ENCODE measurements at regions not wholly inside any gene's neighbourhood (a gene's known extent, or its start where the extent isn't known, plus 50 kb on each side); places are given as distances from the start of the nearest gene placed in this dataset.

- Histone ChIP-seq H3K27me3 (ENCODE audit: insufficient read depth, low read length) (no peaks in the 10 kb centered on the region), H3K36me3 (ENCODE audit: insufficient read depth, low read length) (no peaks in the 10 kb centered on the region), H3K27ac (ENCODE audit: low read depth, low read length, poor library complexity, severe bottlenecking) (no peak overlapping the region), H3K9ac (ENCODE audit: low read length) (no peak overlapping the region), H3K79me2 (ENCODE audit: insufficient read depth, low read length) (no peaks in the 10 kb centered on the region), H3K4me2 (ENCODE audit: low read length) (no peak overlapping the region), H4K20me1 (ENCODE audit: insufficient read depth, low read length) (no peaks in the 10 kb centered on the region), H3K4me3 (ENCODE audit: low read depth, low read length, poor library complexity, severe bottlenecking) (no peak overlapping the region), H3K9me2 (ENCODE audit: low read depth, low read length) (no peaks in the 10 kb centered on the region), H3F3A (ENCODE audit: insufficient read depth, low read length) (no peaks in the 10 kb centered on the region), H3K9me3 (ENCODE audit: low read length) (no peaks in the 10 kb centered on the region), H2AFZ (ENCODE audit: low read length) (no peak overlapping the region), H3K4me1 (ENCODE audit: insufficient read depth, low read length, severe bottlenecking) (no peaks in the 10 kb centered on the region)
- TF ChIP-seq EZH2 (IDR thresholded peaks at IDR 0.05; ENCODE audit: borderline replicate concordance, low read length) (no peak), CTCF (IDR thresholded peaks at IDR 0.05; ENCODE audit: low read length) (no peak)
Observed at GRCh38 chr1:213689260-213689659, 298.5 kb upstream of the PROX1 start.

GRCh38 chr1:213690341-213690917 lies 297.3 kb upstream of the PROX1 start:
- no peak overlapping the region for H3K4me3 ChIP-seq (ENCODE audit: low read depth, low read length, poor library complexity, severe bottlenecking)
- H3K4me1 ChIP-seq (ENCODE audit: insufficient read depth, low read length, severe bottlenecking) = no peaks in the 10 kb centered on the region
- no peaks in the 10 kb centered on the region for H3K79me2 ChIP-seq (ENCODE audit: insufficient read depth, low read length)
- no peak overlapping the region for H3K4me2 ChIP-seq (ENCODE audit: low read length)
- H2AFZ ChIP-seq (ENCODE audit: low read length) = no peak overlapping the region
- H3K9me3 ChIP-seq (ENCODE audit: low read length) = no peaks in the 10 kb centered on the region
- no peaks in the 10 kb centered on the region for H3K36me3 ChIP-seq (ENCODE audit: insufficient read depth, low read length)
- no peaks in the 10 kb centered on the region for H3K9me2 ChIP-seq (ENCODE audit: low read depth, low read length)
- TF ChIP-seq EZH2 (IDR thresholded peaks at IDR 0.05; ENCODE audit: borderline replicate concordance, low read length) = no peak
- H3K9ac ChIP-seq (ENCODE audit: low read length) = no peak overlapping the region
- no peaks in the 10 kb centered on the region for H3F3A ChIP-seq (ENCODE audit: insufficient read depth, low read length)
- no peak overlapping the region for H3K27ac ChIP-seq (ENCODE audit: low read depth, low read length, poor library complexity, severe bottlenecking)
- H4K20me1 ChIP-seq (ENCODE audit: insufficient read depth, low read length) = no peaks in the 10 kb centered on the region
- no peaks in the 10 kb centered on the region for H3K27me3 ChIP-seq (ENCODE audit: insufficient read depth, low read length)

GRCh38 chr1:213692321-213692720 lies 295.5 kb upstream of the PROX1 start:
- Histone ChIP-seq H3K9me3 (ENCODE audit: low read length) (no peaks in the 10 kb centered on the region), H3K4me3 (ENCODE audit: low read depth, low read length, poor library complexity, severe bottlenecking) (no peak overlapping the region), H4K20me1 (ENCODE audit: insufficient read depth, low read length) (no peaks in the 10 kb centered on the region), H3K27ac (ENCODE audit: low read depth, low read length, poor library complexity, severe bottlenecking) (no peak overlapping the region), H3K36me3 (ENCODE audit: insufficient read depth, low read length) (no peaks in the 10 kb centered on the region), H2AFZ (ENCODE audit: low read length) (no peak overlapping the region), H3K27me3 (ENCODE audit: insufficient read depth, low read length) (no peaks in the 10 kb centered on the region), H3F3A (ENCODE audit: insufficient read depth, low read length) (no peaks in the 10 kb centered on the region), H3K4me1 (ENCODE audit: insufficient read depth, low read length, severe bottlenecking) (no peaks in the 10 kb centered on the region), H3K9me2 (ENCODE audit: low read depth, low read length) (no peaks in the 10 kb centered on the region), H3K9ac (ENCODE audit: low read length) (no peak overlapping the region), H3K4me2 (ENCODE audit: low read length) (no peak overlapping the region), H3K79me2 (ENCODE audit: insufficient read depth, low read length) (no peaks in the 10 kb centered on the region)
- TF ChIP-seq CTCF (IDR thresholded peaks at IDR 0.05; ENCODE audit: low read length) (no peak), EZH2 (IDR thresholded peaks at IDR 0.05; ENCODE audit: borderline replicate concordance, low read length) (no peak)

- no peaks in the 10 kb centered on the region for H3K9me3 ChIP-seq (ENCODE audit: low read length)
- no peak overlapping the region for H3K9ac ChIP-seq (ENCODE audit: low read length)
- no peak overlapping the region for H3K27ac ChIP-seq (ENCODE audit: low read depth, low read length, poor library complexity, severe bottlenecking)
- no peaks in the 10 kb centered on the region for H3K9me2 ChIP-seq (ENCODE audit: low read depth, low read length)
- H4K20me1 ChIP-seq (ENCODE audit: insufficient read depth, low read length) = no peaks in the 10 kb centered on the region
- H3K4me1 ChIP-seq (ENCODE audit: insufficient read depth, low read length, severe bottlenecking) = no peaks in the 10 kb centered on the region
- H3K27me3 ChIP-seq (ENCODE audit: insufficient read depth, low read length) = no peaks in the 10 kb centered on the region
- no peaks in the 10 kb centered on the region for H3K79me2 ChIP-seq (ENCODE audit: insufficient read depth, low read length)
- no peak overlapping the region for H2AFZ ChIP-seq (ENCODE audit: low read length)
- H3K36me3 ChIP-seq (ENCODE audit: insufficient read depth, low read length) = no peaks in the 10 kb centered on the region
- no peak overlapping the region for H3K4me2 ChIP-seq (ENCODE audit: low read length)
- H3K4me3 ChIP-seq (ENCODE audit: low read depth, low read length, poor library complexity, severe bottlenecking) = no peak overlapping the region
- H3F3A ChIP-seq (ENCODE audit: insufficient read depth, low read length) = no peaks in the 10 kb centered on the region
- no peak for TF ChIP-seq CTCF (IDR thresholded peaks at IDR 0.05; ENCODE audit: low read length)
- TF ChIP-seq EZH2 (IDR thresholded peaks at IDR 0.05; ENCODE audit: borderline replicate concordance, low read length) = no peak
Observed at GRCh38 chr1:213693864-213694263, 293.9 kb upstream of the PROX1 start.

Data from OCI-LY1 (cell line).